Nephron (organoid): ENCODE measurements at regions not wholly inside any gene's neighbourhood (a gene's known extent, or its start where the extent isn't known, plus 50 kb on each side); places are given as distances from the start of the nearest gene placed in this dataset.

Source experiments
- H3K27ac Mint-ChIP-seq, 3 experiments: 2 replicates each; pipeline ENCODE4 v1.8.0; 2020; ENCODE audit warnings: mixed read lengths in 3 of 3, mild to moderate bottlenecking in 2 of 3, moderate library complexity in 1 of 3
- H3K27me3 Mint-ChIP-seq: 2 replicates; pipeline ENCODE4 v1.8.0; 2021; ENCODE audit warnings: low read depth, mild to moderate bottlenecking, moderate library complexity, mixed read lengths
- H3K36me3 Mint-ChIP-seq: 2 replicates; pipeline ENCODE4 v1.8.0; 2020; ENCODE audit warnings: low read depth, mixed read lengths
- H3K4me1 Mint-ChIP-seq: 2 replicates; pipeline ENCODE4 v1.8.0; 2020; ENCODE audit warnings: mixed read lengths
- H3K4me3 Mint-ChIP-seq, 3 experiments: 2 replicates each; pipeline ENCODE4 v1.8.0; 2020; ENCODE audit warnings: mild to moderate bottlenecking in 3 of 3, mixed read lengths in 3 of 3, moderate library complexity in 2 of 3
- H3K9me3 Mint-ChIP-seq: 2 replicates; pipeline ENCODE4 v1.8.0; 2020; ENCODE audit warnings: mixed read lengths
- CTCF ChIP-seq, 3 experiments: fragments of 200-600 bp; sonication (generic); IDR thresholded peaks; one replicate each; pipeline ENCODE4 v1.5.0; 2021; ENCODE audit warnings: antibody characterized with exemption in 3 of 3; ENCODE audit not compliant: unreplicated experiment in 3 of 3

GRCh38 chr17:14747603-14747950 is 446.7 kb downstream of the HS3ST3B1 start:
- TF ChIP-seq CTCF (IDR thresholded peaks at IDR 0.05; ENCODE audit: unreplicated experiment in 3 of 3): no peak
- Mint-ChIP-seq H3K36me3 (no peaks in the 10 kb centered on the region), H3K27ac (no peak overlapping the region), H3K4me3 (no peak overlapping the region), H3K27me3 (no peaks in the 10 kb centered on the region), H3K9me3 (no peaks in the 10 kb centered on the region), H3K4me1 (no peaks in the 10 kb centered on the region)

GRCh38 chr17:14746822-14747602 is 446.1 kb downstream of the HS3ST3B1 start:
- no peak for TF ChIP-seq CTCF (IDR thresholded peaks at IDR 0.05; ENCODE audit: unreplicated experiment in 3 of 3)
- no peaks in the 10 kb centered on the region for H3K36me3 Mint-ChIP-seq
- H3K4me1 Mint-ChIP-seq: no peaks in the 10 kb centered on the region

GRCh38 chr17:14745541-14745940 is 444.7 kb downstream of the HS3ST3B1 start:
- Mint-ChIP-seq H3K4me1 (peaks cover 10% of the 10 kb centered on the region), H3K9me3 (no peaks in the 10 kb centered on the region), H3K36me3 (no peaks in the 10 kb centered on the region), H3K27me3 (no peaks in the 10 kb centered on the region), H3K4me3 (no peak overlapping the region), H3K27ac (no peak overlapping the region)
- no peak for TF ChIP-seq CTCF (IDR thresholded peaks at IDR 0.05; ENCODE audit: unreplicated experiment in 3 of 3)

More at GRCh38 chr17:14746822-14747602, 446.1 kb downstream of the HS3ST3B1 start:
- no peak overlapping the region for H3K27ac Mint-ChIP-seq
- H3K4me3 Mint-ChIP-seq: no peak overlapping the region
- no peaks in the 10 kb centered on the region for H3K27me3 Mint-ChIP-seq
- H3K9me3 Mint-ChIP-seq: no peaks in the 10 kb centered on the region

- Mint-ChIP-seq H3K27me3 (no peaks in the 10 kb centered on the region), H3K9me3 (no peaks in the 10 kb centered on the region), H3K4me1 (peaks cover 12% of the 10 kb centered on the region), H3K4me3 (no peak overlapping the region), H3K36me3 (no peaks in the 10 kb centered on the region), H3K27ac (no peak overlapping the region)
- TF ChIP-seq CTCF (IDR thresholded peaks at IDR 0.05; ENCODE audit: unreplicated experiment in 3 of 3): no peak
Observed at GRCh38 chr17:14744761-14745473, 444.0 kb downstream of the HS3ST3B1 start.

- H3K4me3 Mint-ChIP-seq: no peak overlapping the region
- H3K27ac Mint-ChIP-seq: no peak overlapping the region
- no peak for TF ChIP-seq CTCF (IDR thresholded peaks at IDR 0.05; ENCODE audit: unreplicated experiment in 3 of 3)
- H3K9me3 Mint-ChIP-seq: no peaks in the 10 kb centered on the region
- H3K36me3 Mint-ChIP-seq: no peaks in the 10 kb centered on the region
- H3K4me1 Mint-ChIP-seq: peaks cover 12% of the 10 kb centered on the region
- no peaks in the 10 kb centered on the region for H3K27me3 Mint-ChIP-seq
Observed at GRCh38 chr17:14741491-14741890, 440.6 kb downstream of the HS3ST3B1 start.
